IPS-18c (cell line): ENCODE measurements at regions not wholly inside any gene's neighbourhood (a gene's known extent, or its start where the extent isn't known, plus 50 kb on each side); places are given as distances from the start of the nearest gene placed in this dataset.

Source experiments
- H3K4me3 ChIP-seq: 2 replicates; pipeline ENCODE4 v1.7.0; 2013; ENCODE audit warnings: low read depth, mild to moderate bottlenecking, low read length, moderate library complexity; ENCODE audit not compliant: insufficient read depth
- H3K9me3 ChIP-seq: one replicate; pipeline ENCODE4 v1.6.1; 2013; ENCODE audit warnings: mild to moderate bottlenecking, low read length, moderate library complexity; ENCODE audit not compliant: control insufficient read depth, insufficient read depth

DNA sequence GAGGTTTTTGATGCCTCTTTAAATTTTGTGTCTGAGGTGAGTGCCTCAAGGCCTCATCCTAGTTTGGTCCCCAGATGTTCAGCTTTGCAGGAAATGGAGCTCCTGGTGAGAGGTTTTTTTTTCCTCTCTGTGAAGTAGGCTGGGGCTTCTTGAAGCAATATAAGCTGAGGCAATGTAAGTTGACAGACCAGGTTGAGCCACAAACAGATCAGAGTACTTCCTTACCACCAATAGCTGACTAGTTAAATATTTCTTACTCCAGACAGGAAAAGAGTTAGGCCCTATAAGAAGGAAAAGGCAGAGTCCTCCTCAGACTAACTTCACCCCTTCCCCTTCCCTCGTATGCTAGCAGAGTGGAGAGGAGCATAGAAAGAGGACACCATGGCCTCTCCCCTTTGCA lies 341.0 kb downstream of the LMO4 start:
- Histone ChIP-seq H3K4me3 (no peak overlapping the region), H3K9me3 (peaks cover 2% of the 10 kb centered on the region)

DNA sequence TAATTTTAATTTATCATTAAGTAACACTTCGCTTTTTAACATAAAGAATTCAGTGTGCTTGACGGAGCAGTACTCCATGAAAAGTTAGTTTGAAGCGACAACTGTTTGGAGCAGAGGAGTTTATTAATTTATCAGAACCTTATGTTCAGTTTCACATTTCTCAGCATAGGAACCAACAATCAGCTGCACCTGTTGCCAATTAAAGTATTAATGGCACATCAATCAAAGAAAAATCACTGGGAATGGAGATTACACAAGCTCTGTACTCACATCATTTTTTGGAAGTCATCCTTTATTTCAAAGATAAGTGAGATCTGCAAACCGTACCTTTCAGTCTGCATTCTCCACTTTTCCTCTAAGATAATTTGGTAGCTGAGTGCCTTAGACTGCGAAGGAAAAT lies 344.6 kb downstream of the LMO4 start:
- Histone ChIP-seq H3K4me3 (no peak overlapping the region), H3K9me3 (peaks cover 6% of the 10 kb centered on the region)

DNA sequence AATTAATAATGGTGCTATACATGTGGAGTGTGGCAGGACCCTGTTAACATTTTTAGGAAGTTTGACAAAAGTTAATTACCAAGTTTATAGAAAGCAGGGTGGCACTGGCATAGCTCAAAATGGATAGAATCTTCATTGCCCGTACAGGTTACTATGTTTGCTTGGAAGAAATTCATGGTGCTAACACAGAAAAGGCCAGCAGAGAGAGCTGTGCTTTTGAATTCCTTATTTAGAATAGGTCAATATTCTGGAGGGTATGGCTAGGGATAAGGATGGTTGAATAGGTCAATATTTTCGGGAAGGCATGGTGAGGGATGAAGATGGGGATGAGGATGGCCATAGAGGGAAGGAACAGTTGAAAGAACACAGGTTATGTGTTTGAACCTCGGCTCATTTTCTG lies 345.1 kb downstream of the LMO4 start:
- Histone ChIP-seq H3K4me3 (no peak overlapping the region), H3K9me3 (peaks cover 6% of the 10 kb centered on the region)

DNA sequence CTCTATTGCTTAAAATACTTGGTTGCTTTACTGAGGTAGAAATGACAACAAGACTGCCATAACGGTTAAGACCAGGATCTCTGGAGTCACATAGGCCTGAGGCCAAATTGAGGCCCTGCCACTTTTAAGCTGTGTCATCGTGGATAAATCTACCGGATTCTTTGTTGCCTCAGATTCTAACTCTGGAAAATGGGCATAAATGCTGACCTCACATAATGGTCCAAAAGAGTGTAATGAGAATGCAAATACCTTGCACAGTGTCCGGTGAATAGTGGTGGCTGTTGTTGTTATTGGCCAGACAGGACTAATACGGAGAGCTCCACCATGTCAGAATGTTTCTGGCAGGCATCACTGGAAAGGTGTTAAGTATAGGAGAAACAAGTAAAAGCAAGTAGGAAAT lies 346.1 kb downstream of the LMO4 start:
- peaks cover 6% of the 10 kb centered on the region for H3K9me3 ChIP-seq

DNA sequence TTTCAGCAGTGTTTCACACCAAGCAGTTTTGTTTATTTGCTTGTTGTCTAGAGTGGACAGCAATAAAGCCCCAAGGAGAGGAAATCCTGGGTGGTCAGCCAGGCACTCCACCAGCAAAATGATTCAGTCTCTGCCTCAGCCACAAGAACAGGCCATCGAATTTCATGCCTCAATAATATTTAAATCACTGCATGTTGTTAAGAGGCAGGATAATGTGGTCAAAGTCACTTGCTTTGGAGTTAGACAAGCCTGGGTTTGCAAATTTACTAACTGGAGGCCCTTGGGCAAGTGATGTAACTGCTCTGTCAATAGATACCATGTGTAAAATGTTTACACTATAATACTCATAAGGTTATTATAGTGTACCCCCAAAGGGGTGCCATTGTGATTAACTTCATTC lies 349.6 kb downstream of the LMO4 start:
- Histone ChIP-seq H3K4me3 (no peak overlapping the region), H3K9me3 (peaks cover 4% of the 10 kb centered on the region)

More for the DNA sequence above, 346.1 kb downstream of the LMO4 start:
- no peak overlapping the region for H3K4me3 ChIP-seq

DNA sequence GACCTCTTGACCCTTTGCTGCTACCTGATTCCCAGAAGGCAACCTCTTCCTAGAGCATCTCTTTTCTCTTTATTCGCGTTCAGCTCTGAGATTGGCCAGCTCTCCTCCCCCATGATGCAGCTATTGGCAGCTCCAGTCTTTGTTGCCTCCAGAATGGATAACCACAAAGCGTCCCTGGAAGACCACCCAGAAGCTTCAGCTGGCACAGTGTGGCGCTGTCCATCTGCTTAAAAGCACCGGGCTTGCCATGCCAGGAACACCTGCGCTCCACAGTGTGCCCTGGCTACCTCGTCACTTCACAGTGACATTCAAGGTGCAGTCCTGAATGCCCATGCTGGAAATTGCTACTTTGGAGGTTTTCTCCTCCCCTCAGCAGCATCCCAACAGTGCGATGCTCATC lies 353.9 kb downstream of the LMO4 start:
- no peaks in the 10 kb centered on the region for H3K9me3 ChIP-seq
- H3K4me3 ChIP-seq = no peak overlapping the region

DNA sequence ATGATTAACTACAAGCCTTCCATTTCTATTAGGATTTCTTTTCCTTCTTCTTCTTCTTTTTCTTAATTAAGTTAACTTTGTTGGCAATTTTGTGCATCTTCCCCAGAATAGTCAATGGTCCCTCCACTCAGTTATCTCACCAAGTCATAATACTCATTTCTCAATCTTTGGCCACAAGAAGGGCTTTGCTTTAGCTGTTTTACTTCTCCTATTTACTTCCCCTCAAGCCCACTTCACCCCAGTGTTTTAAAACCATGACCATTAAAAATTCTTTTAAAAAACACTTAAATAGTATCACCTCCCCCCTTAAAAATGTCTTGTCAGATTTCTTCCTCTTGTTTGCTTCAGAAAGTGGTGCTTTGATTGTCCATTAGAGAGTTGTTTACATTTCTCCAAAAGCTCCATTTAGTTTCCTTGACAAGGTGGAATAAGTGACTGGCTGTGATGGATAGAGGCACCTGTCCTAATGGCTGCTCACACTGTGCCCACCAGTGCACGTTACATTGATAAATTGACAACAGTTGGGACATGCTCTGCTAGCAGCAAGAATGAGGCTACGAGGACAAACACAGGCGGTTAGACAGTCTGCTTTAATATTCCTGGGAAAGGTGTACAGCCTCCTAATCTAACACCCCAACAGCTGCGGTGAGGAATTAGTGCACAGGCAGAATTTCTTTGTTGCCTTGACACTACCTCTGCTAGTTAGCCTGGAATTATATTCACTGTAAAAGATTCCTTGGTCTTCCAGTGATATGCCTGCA lies 354.7 kb downstream of the LMO4 start:
- Histone ChIP-seq H3K4me3 (no peak overlapping the region), H3K9me3 (no peaks in the 10 kb centered on the region)

DNA sequence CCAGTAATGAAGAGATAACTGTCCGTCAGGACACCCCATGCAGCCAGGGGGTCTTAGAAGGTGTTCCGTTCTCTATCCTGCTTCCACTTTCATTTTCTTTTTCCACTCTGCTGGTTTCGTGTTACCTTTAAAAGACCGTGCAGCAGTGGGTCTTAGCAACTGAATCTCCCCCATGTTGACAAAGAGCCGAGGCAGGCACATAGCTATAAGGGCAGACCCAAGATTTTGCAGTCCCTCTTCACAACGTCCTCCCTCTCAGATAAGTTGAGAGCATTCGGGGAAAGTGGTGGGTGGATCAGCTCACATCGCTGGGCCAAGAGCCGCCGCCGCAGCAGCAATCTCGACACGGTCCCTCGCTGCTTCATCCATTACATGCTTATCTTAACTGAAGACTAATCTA lies 355.5 kb downstream of the LMO4 start:
- no peak overlapping the region for H3K4me3 ChIP-seq

DNA sequence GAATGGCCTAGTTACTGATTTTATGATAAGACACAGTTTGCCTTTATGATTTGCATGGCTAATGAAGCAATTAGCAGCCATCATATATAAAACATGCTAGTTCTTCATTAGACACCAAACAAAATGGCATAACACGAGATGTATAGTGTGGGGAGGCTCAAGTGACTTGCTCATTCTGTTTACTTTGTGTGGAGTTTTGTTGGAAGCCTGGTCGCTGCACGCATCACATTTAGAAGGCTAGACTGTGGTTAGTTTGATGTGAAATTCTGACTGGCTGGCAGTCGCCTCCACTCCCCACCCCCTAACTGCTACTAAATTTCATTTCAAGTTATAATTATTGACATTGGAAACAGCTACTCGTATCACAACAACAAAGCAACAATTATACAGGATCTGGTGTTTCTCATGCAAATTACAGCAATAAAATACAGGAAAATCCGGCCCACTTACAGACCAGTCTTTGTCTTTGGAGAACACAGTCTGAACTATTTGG lies 356.1 kb downstream of the LMO4 start:
- Histone ChIP-seq H3K4me3 (no peak overlapping the region), H3K9me3 (no peaks in the 10 kb centered on the region)

More for the DNA sequence above, 355.5 kb downstream of the LMO4 start:
- no peaks in the 10 kb centered on the region for H3K9me3 ChIP-seq

DNA sequence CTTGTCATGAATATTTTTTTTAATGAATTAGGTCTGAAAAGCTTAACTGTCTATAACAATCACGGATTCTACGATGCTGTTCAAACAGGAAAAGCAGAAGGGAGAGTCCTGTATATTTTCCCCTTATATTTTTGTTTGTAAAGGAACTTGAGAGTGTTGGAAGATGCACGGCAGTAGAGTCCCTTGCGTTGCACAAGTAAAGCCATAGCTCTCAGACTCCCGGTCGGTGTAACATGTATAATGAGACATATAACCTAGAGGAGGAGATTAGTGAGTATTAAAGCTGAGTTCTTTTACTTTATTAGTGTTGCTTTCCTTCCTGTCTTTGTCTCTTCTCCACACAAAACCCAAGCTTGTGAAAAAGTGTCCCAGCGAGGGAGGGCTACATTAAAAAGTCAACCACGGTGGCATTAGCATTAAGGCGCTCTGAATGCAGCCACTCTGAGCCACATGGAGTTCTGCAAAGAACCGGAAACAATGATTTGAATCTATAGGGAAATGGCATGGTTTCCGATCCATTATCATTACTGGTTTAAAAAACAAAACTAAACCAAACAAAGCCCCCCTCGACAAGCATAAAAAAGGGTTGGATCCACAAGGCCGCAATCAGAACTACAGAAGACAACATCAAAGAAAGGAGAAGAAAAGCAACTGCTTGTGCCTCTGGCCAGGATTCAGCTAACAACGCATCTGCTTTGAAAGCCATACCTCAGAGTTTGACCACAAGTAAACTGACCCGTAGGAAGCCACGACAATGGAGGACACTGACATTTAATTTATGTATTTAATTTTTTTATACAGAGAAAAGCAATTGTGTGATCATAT lies 356.8 kb downstream of the LMO4 start:
- no peaks in the 10 kb centered on the region for H3K9me3 ChIP-seq
- no peak overlapping the region for H3K4me3 ChIP-seq

DNA sequence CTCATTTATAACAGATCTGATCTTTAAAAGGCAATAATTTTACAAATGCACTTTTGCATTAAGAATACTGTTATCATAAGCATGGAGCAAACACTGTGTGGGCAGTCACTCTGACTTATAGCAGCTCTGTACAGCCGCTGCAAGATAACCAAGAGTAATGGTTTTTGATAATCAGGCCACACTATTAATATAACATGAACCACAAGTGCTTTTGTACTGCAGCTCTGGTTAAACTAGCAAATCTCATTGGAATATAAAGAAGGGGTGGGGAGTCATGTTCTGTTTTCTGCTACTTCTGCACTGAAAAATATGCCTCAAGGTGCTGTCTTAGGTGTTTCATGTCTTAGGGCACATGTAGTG lies 357.4 kb downstream of the LMO4 start:
- no peak overlapping the region for H3K4me3 ChIP-seq
- H3K9me3 ChIP-seq = no peaks in the 10 kb centered on the region

DNA sequence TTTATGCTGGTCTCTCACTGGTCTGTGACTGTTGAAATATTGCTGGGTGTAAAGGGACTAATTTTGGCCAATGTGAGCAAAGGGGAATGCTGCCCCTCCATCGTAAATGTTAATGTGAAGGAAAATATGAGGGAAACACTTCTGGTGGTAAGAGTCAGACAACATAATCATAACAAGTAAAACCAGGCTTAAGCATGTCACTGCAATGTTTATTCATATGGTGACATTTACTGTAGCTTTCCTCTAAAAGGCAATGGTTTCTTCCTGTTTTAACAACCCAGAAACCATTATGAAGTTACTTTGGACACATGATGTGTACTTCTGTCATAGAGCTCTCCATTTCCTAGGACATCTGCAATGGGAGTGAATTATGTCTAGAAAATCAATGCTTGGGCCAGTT lies 358.0 kb downstream of the LMO4 start:
- Histone ChIP-seq H3K9me3 (no peaks in the 10 kb centered on the region), H3K4me3 (no peak overlapping the region)

DNA sequence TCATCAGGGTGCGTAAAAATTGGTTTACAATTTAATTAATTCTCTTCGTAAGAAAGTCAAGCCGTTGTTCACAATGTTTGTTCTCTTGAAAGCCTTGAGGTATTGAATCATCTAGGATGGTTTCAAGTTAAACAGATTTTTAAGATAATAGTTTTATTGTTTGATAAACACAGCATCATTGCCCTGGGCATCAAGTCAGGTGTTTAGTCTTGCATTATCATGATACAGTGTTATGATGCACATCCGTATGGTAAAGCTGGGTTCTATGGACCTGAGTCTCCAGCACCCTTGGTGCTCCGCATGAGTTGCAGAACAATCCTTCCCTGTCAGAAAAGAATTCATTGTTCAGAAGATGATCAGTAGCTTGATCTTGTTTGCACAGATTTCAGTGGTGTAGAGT lies 359.5 kb downstream of the LMO4 start:
- Histone ChIP-seq H3K4me3 (no peak overlapping the region), H3K9me3 (no peaks in the 10 kb centered on the region)

DNA sequence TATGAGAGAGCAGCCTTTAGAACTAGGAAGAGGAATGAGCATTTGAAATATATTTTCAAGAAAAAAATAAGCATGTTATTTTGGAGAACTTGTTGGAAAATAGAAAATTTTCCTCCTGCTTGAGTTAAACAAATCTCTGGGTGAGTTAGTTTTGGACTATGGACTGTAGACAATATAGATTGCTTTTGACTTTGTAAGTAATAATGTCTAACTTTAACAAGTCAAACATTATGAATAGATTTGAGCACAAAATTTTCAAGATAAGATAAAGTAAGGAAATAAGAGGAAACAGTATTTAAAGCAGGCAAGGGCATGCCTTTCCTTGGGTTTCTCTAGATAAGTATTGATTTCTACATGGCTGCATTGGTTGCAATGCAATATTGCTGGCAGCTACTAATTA lies 360.8 kb downstream of the LMO4 start:
- Histone ChIP-seq H3K9me3 (no peaks in the 10 kb centered on the region), H3K4me3 (no peak overlapping the region)

DNA sequence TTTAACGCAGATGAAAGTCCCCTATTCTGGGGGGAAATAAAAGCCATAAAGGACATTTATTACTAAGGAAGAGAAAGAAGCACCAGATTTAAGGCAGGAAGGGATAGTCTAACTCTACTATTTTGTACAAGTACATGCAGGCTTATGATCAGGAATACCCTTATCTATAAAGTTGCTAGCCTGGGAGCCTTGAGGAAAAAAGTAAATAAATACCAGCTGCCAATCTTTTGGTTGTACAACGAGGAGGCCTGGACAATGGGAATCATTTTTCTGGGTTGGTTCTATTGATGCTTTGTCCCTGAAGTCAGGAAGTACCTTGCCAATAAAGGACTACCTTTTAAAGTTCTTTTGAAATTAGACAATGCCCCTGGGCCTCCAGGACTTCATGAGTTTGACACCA lies 367.8 kb downstream of the LMO4 start:
- Histone ChIP-seq H3K9me3 (no peaks in the 10 kb centered on the region), H3K4me3 (no peak overlapping the region)

DNA sequence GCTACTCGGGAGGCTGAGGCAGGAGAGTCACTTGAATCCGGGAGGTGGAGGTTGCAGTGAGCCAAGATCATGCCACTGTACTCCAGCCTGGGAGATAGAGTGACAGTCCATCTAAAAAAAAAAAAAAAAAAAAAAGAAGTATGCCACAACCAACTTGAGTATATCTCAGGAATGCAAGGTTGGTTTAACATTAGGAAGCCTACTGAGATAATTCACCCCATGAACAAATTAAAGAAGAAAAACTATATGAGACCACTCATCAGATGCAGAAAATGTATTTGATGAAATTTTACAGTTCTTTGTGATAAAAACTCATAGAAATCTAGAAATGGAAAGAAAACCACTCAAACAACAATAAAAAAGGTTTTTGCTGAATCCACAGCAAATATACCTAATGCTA lies 373.8 kb downstream of the LMO4 start:
- H3K4me3 ChIP-seq = no peak overlapping the region
- H3K9me3 ChIP-seq = no peaks in the 10 kb centered on the region

DNA sequence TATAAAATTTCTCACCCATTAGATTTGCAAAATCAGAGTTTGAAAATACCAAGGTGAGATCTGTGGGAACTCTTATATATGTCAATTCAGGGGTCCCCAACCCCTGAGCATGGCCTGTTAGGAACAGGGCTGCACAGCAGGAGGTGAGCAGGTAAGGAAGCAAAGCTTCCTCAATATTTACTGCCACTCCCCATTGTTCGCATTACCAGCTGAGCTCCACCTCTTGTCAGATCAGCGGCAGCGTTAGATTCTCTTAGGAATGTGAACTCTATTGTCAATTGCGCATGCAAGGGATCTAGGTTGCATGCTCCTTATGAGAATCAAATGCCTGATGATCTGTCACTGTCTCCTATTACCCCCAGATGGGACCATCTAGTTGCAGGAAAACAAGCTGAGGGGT lies 376.6 kb downstream of the LMO4 start:
- Histone ChIP-seq H3K4me3 (no peak overlapping the region), H3K9me3 (no peaks in the 10 kb centered on the region)

DNA sequence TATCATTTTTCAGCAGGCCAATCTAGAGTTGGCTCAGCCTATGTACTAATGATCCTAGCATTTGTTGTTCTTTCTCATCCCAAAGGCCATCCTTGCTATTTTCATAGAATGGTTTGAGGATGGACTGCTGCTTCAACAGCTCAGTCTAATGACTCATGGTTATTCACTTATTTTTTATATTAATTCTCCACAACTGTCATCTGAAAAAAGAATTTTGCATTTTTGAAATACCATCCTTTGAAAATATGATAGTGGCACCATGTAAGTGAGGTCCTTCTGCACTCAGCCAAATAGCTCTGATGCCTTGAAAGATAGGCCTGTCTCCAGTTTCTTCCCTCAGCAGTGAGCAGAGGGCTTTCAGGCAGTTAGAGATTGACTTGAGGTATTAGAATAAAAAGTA lies 377.5 kb downstream of the LMO4 start:
- H3K4me3 ChIP-seq = no peak overlapping the region
- H3K9me3 ChIP-seq = no peaks in the 10 kb centered on the region
